ENCODE measurements at regions not wholly inside any gene's neighbourhood (a gene's known extent, or its start where the extent isn't known, plus 50 kb on each side); places are given as distances from the start of the nearest gene placed in this dataset.

DNA sequence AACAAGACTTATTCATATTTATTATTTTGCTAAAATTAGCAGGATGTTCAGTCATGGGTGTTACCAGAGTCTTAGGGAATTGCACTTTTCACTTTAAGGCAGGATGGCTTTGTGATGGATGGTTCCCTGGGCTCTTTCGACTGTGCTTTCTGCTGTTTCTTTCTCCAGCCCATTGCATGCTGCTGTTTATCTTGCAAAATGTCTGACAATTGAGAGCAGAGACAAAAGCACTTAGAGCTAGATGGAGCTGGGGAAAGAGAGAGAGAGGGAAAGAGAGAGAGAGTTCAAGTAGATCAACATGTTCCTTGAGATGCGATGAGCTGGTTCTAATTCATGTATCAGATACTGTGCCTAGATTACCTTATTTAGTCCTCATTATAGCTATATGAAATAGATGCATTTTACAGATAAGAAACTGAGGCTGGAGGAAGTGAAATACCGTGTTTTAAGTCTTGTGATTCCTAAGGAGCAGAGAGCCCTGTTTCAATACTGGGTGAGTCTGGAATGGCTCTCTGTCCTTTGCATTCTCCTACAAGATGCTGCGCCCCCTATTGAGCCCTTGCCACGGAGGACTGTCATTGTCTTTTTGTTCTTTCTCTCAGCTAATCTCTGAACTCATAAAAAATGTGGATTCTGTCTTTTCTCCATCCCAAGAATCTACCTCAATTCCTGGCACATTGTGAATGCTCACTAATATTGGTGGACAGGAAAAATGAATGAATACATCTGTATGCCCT lies 227.9 kb downstream of the ALG10B start:
- Histone ChIP-seq H3K27ac (no peak overlapping the region), H3K36me3 (no peaks in the 10 kb centered on the region)
- TF ChIP-seq, protein P1, sequence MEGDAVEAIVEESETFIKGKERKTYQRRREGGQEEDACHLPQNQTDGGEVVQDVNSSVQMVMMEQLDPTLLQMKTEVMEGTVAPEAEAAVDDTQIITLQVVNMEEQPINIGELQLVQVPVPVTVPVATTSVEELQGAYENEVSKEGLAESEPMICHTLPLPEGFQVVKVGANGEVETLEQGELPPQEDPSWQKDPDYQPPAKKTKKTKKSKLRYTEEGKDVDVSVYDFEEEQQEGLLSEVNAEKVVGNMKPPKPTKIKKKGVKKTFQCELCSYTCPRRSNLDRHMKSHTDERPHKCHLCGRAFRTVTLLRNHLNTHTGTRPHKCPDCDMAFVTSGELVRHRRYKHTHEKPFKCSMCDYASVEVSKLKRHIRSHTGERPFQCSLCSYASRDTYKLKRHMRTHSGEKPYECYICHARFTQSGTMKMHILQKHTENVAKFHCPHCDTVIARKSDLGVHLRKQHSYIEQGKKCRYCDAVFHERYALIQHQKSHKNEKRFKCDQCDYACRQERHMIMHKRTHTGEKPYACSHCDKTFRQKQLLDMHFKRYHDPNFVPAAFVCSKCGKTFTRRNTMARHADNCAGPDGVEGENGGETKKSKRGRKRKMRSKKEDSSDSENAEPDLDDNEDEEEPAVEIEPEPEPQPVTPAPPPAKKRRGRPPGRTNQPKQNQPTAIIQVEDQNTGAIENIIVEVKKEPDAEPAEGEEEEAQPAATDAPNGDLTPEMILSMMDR (IDR thresholded peaks at IDR 0.05), result no peak
- TF ChIP-seq EP300 (IDR thresholded peaks at IDR 0.05) (no peak), POLR2AphosphoS5 (IDR thresholded peaks at IDR 0.05) (no peak), POLR2A (IDR thresholded peaks at IDR 0.05) (no peak)

DNA sequence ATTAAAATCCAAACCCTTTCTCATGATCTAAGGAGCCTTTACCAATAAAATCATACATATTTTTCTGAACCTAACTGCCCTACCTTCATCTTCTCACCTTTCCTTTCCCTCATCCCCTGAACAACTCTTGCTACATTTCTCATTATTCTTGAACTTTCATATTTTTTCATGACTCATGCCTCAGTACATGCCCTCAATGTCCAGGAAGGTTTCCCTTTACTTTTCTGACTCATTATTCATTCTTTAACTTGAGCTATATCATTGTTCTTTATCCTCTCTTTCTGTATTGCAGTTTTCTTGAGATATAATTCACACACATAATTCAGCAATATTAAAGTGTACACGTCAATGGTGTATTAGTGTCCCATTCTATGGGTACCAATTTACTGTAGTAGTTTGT lies 231.0 kb downstream of the ALG10B start:
- WGBS, 2 donors, result 79 to 92% methylated on average over 1 of the region's 1 CpG
- intact Hi-C loops (cut with DNase I), result no loop called here
- no peaks in the 10 kb centered on the region for H3K27me3 ChIP-seq
- H3K36me3 ChIP-seq, result no peaks in the 10 kb centered on the region
- TF ChIP-seq EP300 (IDR thresholded peaks at IDR 0.05), result no peak
- TF ChIP-seq POLR2A (IDR thresholded peaks at IDR 0.05), result no peak
- TF ChIP-seq, protein P1 (IDR thresholded peaks at IDR 0.05), result no peak
- TF ChIP-seq POLR2AphosphoS5 (IDR thresholded peaks at IDR 0.05), result no peak
- no peak for DNase-seq
- no peaks in the 10 kb centered on the region for H3K9me3 ChIP-seq
- H3K4me3 ChIP-seq, result no peak overlapping the region
- H3K27ac ChIP-seq, result no peak overlapping the region
- H3K4me1 ChIP-seq, result peaks cover 0 to 13% (median 4%) of the 10 kb centered on the region in 4 donors

More for the DNA sequence above, 227.9 kb downstream of the ALG10B start:
- 58 to 71% methylated on average over 5 of the region's 5 CpGs for WGBS, 2 donors
- intact Hi-C loops (cut with DNase I), result no loop called here
- Histone ChIP-seq H3K4me1 (peaks cover 0 to 13% (median 4%) of the 10 kb centered on the region in 4 donors), H3K27me3 (no peaks in the 10 kb centered on the region), H3K4me3 (no peak overlapping the region), H3K9me3 (no peaks in the 10 kb centered on the region)
- DNase-seq, result no peak

DNA sequence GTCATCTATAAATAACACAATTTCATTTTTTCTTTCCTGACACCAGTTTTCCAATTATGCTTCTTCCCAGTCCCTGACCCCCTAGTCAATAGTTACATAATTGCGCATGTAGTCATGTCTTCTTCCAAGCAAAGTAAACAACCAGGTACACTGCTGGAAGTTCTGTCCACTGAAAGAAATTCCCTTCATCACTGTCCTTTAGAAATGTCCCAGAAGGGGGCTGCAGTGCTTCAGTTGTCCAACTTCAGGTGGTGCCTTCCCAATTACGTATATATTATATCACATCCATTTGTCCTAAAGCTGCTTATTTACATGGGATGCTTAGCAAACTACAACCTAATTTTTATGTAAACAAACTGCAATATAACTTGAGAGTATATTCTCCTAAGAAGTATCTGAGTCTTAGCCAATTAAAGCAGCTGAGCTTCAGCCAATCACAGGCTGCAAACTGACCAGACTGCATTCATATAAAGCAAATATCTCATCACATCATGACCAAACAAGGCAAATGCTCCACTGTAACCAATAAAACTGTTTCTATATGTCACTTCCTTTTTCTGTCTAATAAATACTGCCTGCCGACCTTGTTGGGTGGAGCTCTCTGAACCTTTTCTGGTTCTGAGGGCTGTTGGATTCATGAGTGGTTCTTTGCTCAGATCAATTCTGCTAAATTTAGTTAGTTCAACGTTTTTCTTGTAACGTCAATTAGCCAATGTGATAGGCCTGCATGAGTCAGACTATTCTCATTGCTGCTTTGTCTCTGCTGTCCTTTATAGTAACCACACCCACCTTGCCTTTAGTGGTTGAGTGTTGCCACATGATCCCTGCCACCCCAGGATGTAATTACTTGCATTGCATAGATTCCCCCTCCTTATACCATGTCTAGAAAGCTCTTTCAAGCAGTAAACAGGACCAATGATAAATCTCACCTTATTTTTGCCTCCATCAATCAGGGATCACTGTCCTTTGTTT lies 239.3 kb downstream of the ALG10B start:
- peaks cover 0 to 12% (median 2%) of the 10 kb centered on the region in 4 donors for H3K4me1 ChIP-seq
- no peaks in the 10 kb centered on the region for H3K27me3 ChIP-seq
- DNase-seq, result no peak
- no peak overlapping the region for H3K4me3 ChIP-seq
- WGBS, 2 donors, result 24 to 54% methylated on average over 5 of the region's 5 CpGs
- intact Hi-C loops (cut with DNase I), result no loop called here
- H3K36me3 ChIP-seq, result no peaks in the 10 kb centered on the region
- peak in 1 of 4 donors; percentile 23 for TF ChIP-seq POLR2AphosphoS5 (IDR thresholded peaks at IDR 0.05)
- no peak for TF ChIP-seq POLR2A (IDR thresholded peaks at IDR 0.05)
- H3K9me3 ChIP-seq, result no peaks in the 10 kb centered on the region
- H3K27ac ChIP-seq, result peak overlapping the region; percentile 46 to 60 (median 50)

DNA sequence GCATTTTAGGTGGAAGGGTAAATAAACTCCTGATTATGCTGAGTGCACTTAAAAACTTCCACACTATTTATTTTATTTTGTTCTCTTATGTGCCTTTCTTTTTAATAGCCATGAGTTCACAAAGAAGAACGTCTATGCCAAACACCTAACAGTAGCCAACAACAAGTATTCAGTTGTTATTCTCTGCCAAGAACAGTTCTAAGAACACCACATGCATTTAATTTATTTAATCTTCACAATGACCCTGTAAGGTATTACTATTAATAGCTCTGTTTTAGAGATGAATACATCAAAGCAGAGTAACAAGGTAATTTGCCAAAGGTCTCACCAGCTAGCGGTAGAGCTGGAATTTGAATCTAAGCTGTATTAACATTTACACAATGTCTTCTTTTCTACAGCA lies 240.1 kb downstream of the ALG10B start:
- H3K4me1 ChIP-seq, result peaks cover 0 to 12% (median 2%) of the 10 kb centered on the region in 4 donors
- no peak for DNase-seq
- peak overlapping the region; percentile 46 to 60 (median 50) for H3K27ac ChIP-seq
- intact Hi-C loops (cut with DNase I), result no loop called here
- H3K9me3 ChIP-seq, result no peaks in the 10 kb centered on the region
- no peaks in the 10 kb centered on the region for H3K27me3 ChIP-seq
- TF ChIP-seq, protein P1 (IDR thresholded peaks at IDR 0.05), result no peak
- no peak for TF ChIP-seq POLR2A (IDR thresholded peaks at IDR 0.05)
- TF ChIP-seq EP300 (IDR thresholded peaks at IDR 0.05), result no peak
- no peak for TF ChIP-seq POLR2AphosphoS5 (IDR thresholded peaks at IDR 0.05)
- H3K4me3 ChIP-seq, result no peak overlapping the region
- 70 to 81% methylated on average over 2 of the region's 2 CpGs for WGBS, 2 donors
- no peaks in the 10 kb centered on the region for H3K36me3 ChIP-seq

DNA sequence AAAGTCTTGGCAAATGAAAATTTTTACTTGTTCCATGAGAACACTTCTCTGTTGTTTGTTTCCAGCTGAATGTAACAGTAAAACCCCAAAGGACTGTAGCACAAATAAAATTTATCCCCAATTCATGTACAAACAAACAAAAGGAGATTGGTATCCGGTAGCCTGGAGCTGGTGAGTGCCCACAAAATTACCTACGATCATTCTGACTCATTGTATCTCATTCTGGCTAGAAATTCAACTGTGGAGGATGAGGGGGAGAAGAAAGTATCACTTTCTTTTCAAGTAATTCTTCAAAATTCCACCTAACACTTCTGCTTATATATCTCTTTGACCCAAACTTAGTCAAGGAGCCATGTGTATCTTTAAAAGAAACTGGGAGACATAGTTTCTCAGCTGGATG lies 268.5 kb downstream of the ALG10B start:
- 58 to 77% methylated on average over 2 of the region's 2 CpGs for WGBS, 2 donors
- no peaks in the 10 kb centered on the region for H3K4me1 ChIP-seq
- DNase-seq, result no peak

More for the DNA sequence above, 268.5 kb downstream of the ALG10B start:
- intact Hi-C loops (cut with DNase I), result no loop called here
- Histone ChIP-seq H3K4me3 (no peak overlapping the region), H3K9me3 (no peaks in the 10 kb centered on the region), H3K27me3 (no peaks in the 10 kb centered on the region), H3K36me3 (no peaks in the 10 kb centered on the region), H3K27ac (no peak overlapping the region)
- TF ChIP-seq EP300 (IDR thresholded peaks at IDR 0.05) (no peak), POLR2AphosphoS5 (IDR thresholded peaks at IDR 0.05) (no peak), POLR2A (IDR thresholded peaks at IDR 0.05) (no peak)
- TF ChIP-seq, protein P1 (IDR thresholded peaks at IDR 0.05), result no peak
